ENCODE measurements at regions not wholly inside any gene's neighbourhood (a gene's known extent, or its start where the extent isn't known, plus 50 kb on each side); places are given as distances from the start of the nearest gene placed in this dataset.

DNA sequence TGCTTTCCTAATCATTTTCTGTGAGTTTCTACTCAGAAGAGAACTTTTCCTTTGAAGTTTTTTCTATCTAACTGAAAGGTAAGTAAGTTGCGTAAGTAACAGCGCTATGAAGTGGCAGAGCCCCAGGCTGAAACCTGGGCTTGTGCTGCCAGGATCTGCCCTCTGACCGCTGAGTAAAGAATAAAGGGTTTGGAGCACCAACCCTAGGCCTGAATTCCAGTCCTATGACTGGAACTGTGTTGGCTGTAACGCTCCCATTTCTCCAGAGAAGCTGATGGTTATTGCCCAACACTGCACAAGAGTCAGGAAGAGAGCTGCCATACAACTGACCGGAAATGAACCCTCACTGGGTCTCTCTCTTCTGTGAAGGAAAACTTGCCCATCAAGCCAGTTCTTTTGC is 87.0 kb downstream of the FOXB1 start:
- CTCF ChIA-PET: no interaction called here

DNA sequence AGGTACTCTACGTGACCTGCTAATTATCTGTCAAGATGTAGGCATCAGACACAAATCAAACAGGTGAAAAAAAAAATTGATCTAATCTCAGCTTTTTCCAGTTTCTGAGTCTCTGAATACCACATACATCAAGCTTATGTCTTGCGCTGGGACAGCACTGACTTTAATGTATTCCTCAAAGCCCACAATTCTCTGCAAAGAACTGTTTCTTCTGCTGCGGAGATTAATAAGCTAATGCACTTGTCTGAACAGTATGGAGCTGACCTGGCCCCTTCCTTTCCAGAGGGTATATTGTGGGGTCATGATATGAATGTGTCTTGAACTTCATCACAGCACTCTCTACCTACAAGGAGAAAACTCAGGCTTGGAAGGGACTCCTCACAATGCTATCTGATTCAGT is 87.8 kb downstream of the FOXB1 start:
- ChIA-PET CTCF (no interaction called here), POLR2A (no interaction called here)
- H3K36me3 ChIP-seq (ENCODE audit: control insufficient read depth in 2 of 2, extremely low read depth in 1 of 2, insufficient read depth in 1 of 2, low read length in 1 of 2): no peaks in the 10 kb centered on the region
- no peak overlapping the region for H3K27ac ChIP-seq (ENCODE audit: low read length)
- Mint-ChIP-seq H3K27ac (no peak overlapping the region), H3K4me3 (no peak overlapping the region), H3K4me1 (no peaks in the 10 kb centered on the region), H3K9me3 (no peaks in the 10 kb centered on the region), H3K27me3 (peaks cover 7 to 14% of the 10 kb centered on the region in 2 donors), H3K36me3 (no peaks in the 10 kb centered on the region)
- no peak for ATAC-seq (replicated peaks in 1 of 4)
- 100% methylated on average over 1 of the region's 3 CpGs for WGBS (ENCODE audit: insufficient coverage)
- no peaks in the 10 kb centered on the region for H3K4me1 ChIP-seq (ENCODE audit: control insufficient read depth in 1 of 2, extremely low read depth in 1 of 2, insufficient read depth in 2 of 2, low read length in 2 of 2)
- no peaks in the 10 kb centered on the region for H3K9me3 ChIP-seq
- DNase-seq: no peak
- H3K27me3 ChIP-seq (replicated peaks in 1 of 2; ENCODE audit: control insufficient read depth in 2 of 2, extremely low read depth in 1 of 2, insufficient read depth in 2 of 2, low read length in 1 of 2): peaks cover 0 to 2% of the 10 kb centered on the region in 2 experiments
- H3K4me3 ChIP-seq (ENCODE audit: control insufficient read depth in 1 of 2, extremely low read depth in 1 of 2, low read length in 1 of 2): no peak overlapping the region

More for the DNA sequence above, 87.0 kb downstream of the FOXB1 start:
- Histone ChIP-seq H3K4me1 (ENCODE audit: control insufficient read depth in 1 of 2, extremely low read depth in 1 of 2, insufficient read depth in 2 of 2, low read length in 2 of 2) (no peaks in the 10 kb centered on the region), H3K36me3 (ENCODE audit: control insufficient read depth in 2 of 2, extremely low read depth in 1 of 2, insufficient read depth in 1 of 2, low read length in 1 of 2) (no peaks in the 10 kb centered on the region), H3K9me3 (no peaks in the 10 kb centered on the region), H3K4me3 (ENCODE audit: control insufficient read depth in 1 of 2, extremely low read depth in 1 of 2, low read length in 1 of 2) (no peak overlapping the region), H3K27ac (ENCODE audit: low read length) (no peak overlapping the region), H3K27me3 (replicated peaks in 1 of 2; ENCODE audit: control insufficient read depth in 2 of 2, extremely low read depth in 1 of 2, insufficient read depth in 2 of 2, low read length in 1 of 2) (peaks cover 0 to 2% of the 10 kb centered on the region in 2 experiments)
- Mint-ChIP-seq H3K27me3 (peaks cover 7 to 14% of the 10 kb centered on the region in 2 donors), H3K4me1 (no peaks in the 10 kb centered on the region), H3K4me3 (no peak overlapping the region), H3K27ac (no peak overlapping the region), H3K36me3 (no peaks in the 10 kb centered on the region), H3K9me3 (no peaks in the 10 kb centered on the region)
- WGBS (ENCODE audit: insufficient coverage): 83% methylated on average over 4 of the region's 5 CpGs
- DNase-seq (no peak), ATAC-seq (replicated peaks in 1 of 4) (no peak)
- POLR2A ChIA-PET: no interaction called here

DNA sequence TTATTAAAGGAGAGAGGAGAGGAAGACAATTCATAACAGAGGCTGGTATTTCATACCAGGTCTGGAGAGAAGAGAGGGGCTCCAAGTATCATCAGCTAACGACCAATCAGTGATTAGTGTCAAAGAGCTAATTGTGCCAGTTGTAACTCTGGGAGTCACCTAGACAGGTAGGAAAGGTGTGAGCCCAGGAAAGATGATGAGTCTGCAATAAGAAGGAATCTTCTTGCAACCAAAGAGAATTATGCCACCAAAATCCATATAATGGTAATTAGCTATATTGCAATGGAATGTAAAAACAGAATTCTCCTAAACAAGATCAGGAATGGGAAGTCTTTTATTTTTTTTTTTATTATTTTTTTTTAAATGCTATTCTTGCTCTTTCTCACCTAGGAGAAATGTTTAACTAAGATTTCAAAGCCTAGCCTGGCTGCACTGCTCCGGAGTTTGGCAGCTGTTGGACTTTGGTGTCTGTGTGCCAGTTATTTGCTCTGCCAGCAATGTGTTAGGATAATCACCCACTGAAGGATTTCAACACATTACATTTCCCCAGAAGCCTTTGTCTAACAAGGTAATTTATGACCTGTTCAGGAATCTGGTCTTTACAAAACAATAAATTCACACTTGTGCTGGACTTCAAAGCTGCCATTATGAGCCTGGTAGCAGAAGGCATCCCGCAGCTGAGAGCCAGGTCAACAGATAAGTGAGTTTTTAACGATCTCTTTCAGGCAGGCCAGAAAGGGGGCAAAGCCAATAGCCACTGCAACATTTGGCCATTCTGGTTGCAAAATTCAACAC is 89.4 kb downstream of the FOXB1 start:
- H3K4me3 Mint-ChIP-seq: no peak overlapping the region
- H3K4me1 ChIP-seq (ENCODE audit: control insufficient read depth in 1 of 2, extremely low read depth in 1 of 2, insufficient read depth in 2 of 2, low read length in 2 of 2): no peaks in the 10 kb centered on the region
- H3K4me1 Mint-ChIP-seq: no peaks in the 10 kb centered on the region
- H3K27me3 Mint-ChIP-seq: peaks cover 7% of the 10 kb centered on the region in 2 donors
- H3K4me3 ChIP-seq (ENCODE audit: control insufficient read depth in 1 of 2, extremely low read depth in 1 of 2, low read length in 1 of 2): no peak overlapping the region
- H3K27ac Mint-ChIP-seq: no peak overlapping the region
- no peaks in the 10 kb centered on the region for H3K36me3 Mint-ChIP-seq
- no peaks in the 10 kb centered on the region for H3K36me3 ChIP-seq (ENCODE audit: control insufficient read depth in 2 of 2, extremely low read depth in 1 of 2, insufficient read depth in 1 of 2, low read length in 1 of 2)
- no peaks in the 10 kb centered on the region for H3K9me3 Mint-ChIP-seq
- CTCF ChIA-PET: interaction anchor here in 1 of 2 donors (0.7 kb wide), 1 partner anchor 60 kb away, joined by 3 read pairs; no protein-coding TSS in a partner anchor
- no peaks in the 10 kb centered on the region for H3K9me3 ChIP-seq
- ATAC-seq (replicated peaks in 1 of 4) (no peak), DNase-seq (no peak)
- POLR2A ChIA-PET: no interaction called here
- 54% methylated on average over 2 of the region's 4 CpGs for WGBS (ENCODE audit: insufficient coverage)
- no peak overlapping the region for H3K27ac ChIP-seq (ENCODE audit: low read length)
- H3K27me3 ChIP-seq (replicated peaks in 1 of 2; ENCODE audit: control insufficient read depth in 2 of 2, extremely low read depth in 1 of 2, insufficient read depth in 2 of 2, low read length in 1 of 2): peaks cover 0 to 2% of the 10 kb centered on the region in 2 experiments

DNA sequence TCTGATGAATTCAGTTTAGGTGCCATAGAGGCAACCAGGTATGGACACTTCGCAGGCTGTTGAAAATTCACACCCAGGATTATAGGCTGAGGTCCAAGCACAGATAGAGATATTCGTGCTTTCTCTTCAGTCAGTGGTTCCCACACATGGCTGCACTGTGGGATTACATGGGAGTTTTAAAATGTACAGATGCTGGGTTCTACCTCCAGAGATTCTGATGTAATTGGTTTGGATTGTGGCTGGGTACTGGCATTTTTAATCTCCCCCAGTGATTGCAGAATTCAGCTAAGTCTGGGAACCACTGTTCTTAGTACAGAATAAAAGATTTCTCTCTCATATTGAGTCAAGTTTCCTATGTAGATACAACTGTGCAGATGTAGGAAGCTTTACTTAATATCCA is 91.6 kb downstream of the FOXB1 start:
- Mint-ChIP-seq H3K4me3 (no peak overlapping the region), H3K9me3 (no peaks in the 10 kb centered on the region), H3K4me1 (no peaks in the 10 kb centered on the region), H3K27ac (no peak overlapping the region), H3K27me3 (peaks cover 0 to 5% of the 10 kb centered on the region in 2 donors), H3K36me3 (no peaks in the 10 kb centered on the region)
- Histone ChIP-seq H3K4me3 (ENCODE audit: control insufficient read depth in 1 of 2, extremely low read depth in 1 of 2, low read length in 1 of 2) (no peak overlapping the region), H3K4me1 (ENCODE audit: control insufficient read depth in 1 of 2, extremely low read depth in 1 of 2, insufficient read depth in 2 of 2, low read length in 2 of 2) (no peaks in the 10 kb centered on the region), H3K27me3 (replicated peaks in 1 of 2; ENCODE audit: control insufficient read depth in 2 of 2, extremely low read depth in 1 of 2, insufficient read depth in 2 of 2, low read length in 1 of 2) (peaks cover 0 to 4% of the 10 kb centered on the region in 2 experiments), H3K27ac (ENCODE audit: low read length) (no peak overlapping the region), H3K9me3 (no peaks in the 10 kb centered on the region), H3K36me3 (ENCODE audit: control insufficient read depth in 2 of 2, extremely low read depth in 1 of 2, insufficient read depth in 1 of 2, low read length in 1 of 2) (no peaks in the 10 kb centered on the region)
- DNase-seq: no peak
- CTCF ChIA-PET: no interaction called here
- ATAC-seq (replicated peaks in 1 of 4): no peak
- 78% methylated on average over 2 of the region's 2 CpGs for WGBS (ENCODE audit: insufficient coverage)
- POLR2A ChIA-PET: no interaction called here

DNA sequence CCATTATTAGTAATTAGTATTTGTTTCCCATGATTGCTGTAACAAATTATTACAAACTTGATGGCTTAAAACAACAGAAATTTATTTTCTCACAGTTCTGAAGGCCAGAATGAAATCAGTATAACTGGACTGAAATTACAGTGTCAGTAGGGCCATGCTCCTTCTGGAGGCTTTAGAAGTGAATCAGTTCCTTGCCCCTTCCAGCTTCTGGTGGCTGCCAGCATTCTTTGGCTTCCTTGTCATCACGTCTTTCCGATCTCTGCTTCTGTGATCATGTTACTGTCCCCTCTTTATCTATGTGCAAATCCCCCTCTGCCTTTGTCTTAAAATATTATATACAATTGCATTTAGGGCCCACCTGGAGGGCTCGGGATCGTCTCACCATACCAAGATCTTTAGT is 92.0 kb downstream of the FOXB1 start:
- WGBS (ENCODE audit: insufficient coverage): 100% methylated on average over 1 of the region's 4 CpGs
- Histone ChIP-seq H3K4me1 (ENCODE audit: control insufficient read depth in 1 of 2, extremely low read depth in 1 of 2, insufficient read depth in 2 of 2, low read length in 2 of 2) (no peaks in the 10 kb centered on the region), H3K9me3 (no peaks in the 10 kb centered on the region), H3K36me3 (ENCODE audit: control insufficient read depth in 2 of 2, extremely low read depth in 1 of 2, insufficient read depth in 1 of 2, low read length in 1 of 2) (no peaks in the 10 kb centered on the region), H3K27me3 (replicated peaks in 1 of 2; ENCODE audit: control insufficient read depth in 2 of 2, extremely low read depth in 1 of 2, insufficient read depth in 2 of 2, low read length in 1 of 2) (peaks cover 0 to 4% of the 10 kb centered on the region in 2 experiments), H3K27ac (ENCODE audit: low read length) (no peak overlapping the region), H3K4me3 (ENCODE audit: control insufficient read depth in 1 of 2, extremely low read depth in 1 of 2, low read length in 1 of 2) (no peak overlapping the region)
- Mint-ChIP-seq H3K27me3 (peaks cover 0 to 5% of the 10 kb centered on the region in 2 donors), H3K27ac (no peak overlapping the region), H3K4me1 (no peaks in the 10 kb centered on the region), H3K9me3 (no peaks in the 10 kb centered on the region), H3K36me3 (no peaks in the 10 kb centered on the region), H3K4me3 (no peak overlapping the region)
- CTCF ChIA-PET: interaction anchor here in 1 of 2 donors (1.3 kb wide), 1 partner anchor 230 kb away, joined by 3 read pairs; no protein-coding TSS in a partner anchor
- ATAC-seq (replicated peaks in 1 of 4) (no peak), DNase-seq (no peak)
- POLR2A ChIA-PET: no interaction called here

DNA sequence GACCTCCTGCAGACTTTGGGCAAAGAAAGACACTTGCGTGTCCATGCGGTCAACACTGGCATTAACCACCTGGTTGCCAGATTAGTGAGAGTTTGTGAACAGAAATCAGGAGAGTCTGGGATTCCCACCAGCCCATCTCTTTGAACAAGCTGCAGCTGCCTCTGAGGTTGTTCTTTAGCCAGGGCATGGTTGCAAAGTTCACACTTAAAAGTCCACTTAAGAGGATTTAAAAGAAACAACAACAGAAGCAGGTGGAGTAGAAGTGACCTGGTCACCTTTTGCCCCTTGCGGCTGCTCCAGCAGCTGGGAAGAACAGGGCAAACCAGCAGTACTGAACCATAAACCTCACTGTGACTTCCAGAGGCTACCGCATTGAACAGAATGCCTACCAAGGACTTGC is 97.3 kb downstream of the FOXB1 start:
- H3K4me1 ChIP-seq (ENCODE audit: control insufficient read depth in 1 of 2, extremely low read depth in 1 of 2, insufficient read depth in 2 of 2, low read length in 2 of 2): no peaks in the 10 kb centered on the region
- no peaks in the 10 kb centered on the region for H3K9me3 ChIP-seq
- WGBS (ENCODE audit: insufficient coverage): 92% methylated on average over 4 of the region's 4 CpGs
- POLR2A ChIA-PET: no interaction called here
- peaks cover 0 to 4% of the 10 kb centered on the region in 2 experiments for H3K27me3 ChIP-seq (replicated peaks in 1 of 2; ENCODE audit: control insufficient read depth in 2 of 2, extremely low read depth in 1 of 2, insufficient read depth in 2 of 2, low read length in 1 of 2)
- Mint-ChIP-seq H3K36me3 (no peaks in the 10 kb centered on the region), H3K27me3 (peaks cover 10 to 11% of the 10 kb centered on the region in 2 donors), H3K4me1 (no peaks in the 10 kb centered on the region), H3K4me3 (no peak overlapping the region), H3K27ac (no peak overlapping the region), H3K9me3 (peaks cover 0 to 1% (median 0%) of the 10 kb centered on the region in 3 donors)
- no peaks in the 10 kb centered on the region for H3K36me3 ChIP-seq (ENCODE audit: control insufficient read depth in 2 of 2, extremely low read depth in 1 of 2, insufficient read depth in 1 of 2, low read length in 1 of 2)
- no peak overlapping the region for H3K27ac ChIP-seq (ENCODE audit: low read length)
- no peak for ATAC-seq (replicated peaks in 1 of 4)
- no peak for DNase-seq
- no peak overlapping the region for H3K4me3 ChIP-seq (ENCODE audit: control insufficient read depth in 1 of 2, extremely low read depth in 1 of 2, low read length in 1 of 2)
- CTCF ChIA-PET: interaction anchor here in 1 of 2 donors (0.5 kb wide), 1 partner anchor 30 kb away, joined by 4 read pairs; no protein-coding TSS in a partner anchor
